ENCODE measurements at regions not wholly inside any gene's neighbourhood (a gene's known extent, or its start where the extent isn't known, plus 50 kb on each side); places are given as distances from the start of the nearest gene placed in this dataset.

DNA sequence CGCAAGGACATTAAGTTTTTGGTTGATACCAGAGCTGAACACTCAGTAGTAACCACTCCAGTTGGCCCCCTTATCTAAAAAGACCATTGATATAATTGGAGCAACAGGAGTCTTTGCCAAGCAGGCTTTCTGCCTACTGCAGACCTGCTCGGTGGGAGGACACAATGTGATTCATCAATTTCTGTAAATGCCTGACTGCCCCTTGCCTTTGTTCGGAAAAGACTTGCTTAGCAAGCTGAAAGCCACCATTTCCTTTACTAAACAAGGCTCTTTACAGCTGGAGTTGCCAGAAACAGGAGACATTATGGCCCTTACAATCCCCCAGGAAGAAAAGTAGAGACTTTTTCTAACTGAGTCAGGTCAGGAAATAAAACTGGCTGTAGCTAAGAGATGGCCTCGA lies 1045.9 kb downstream of the CDY2B start:
- no peaks in the 10 kb centered on the region for H3K79me2 ChIP-seq (ENCODE audit: control insufficient read depth in 1 of 2, insufficient read depth in 2 of 2, low read length in 2 of 2)
- TF ChIP-seq YY1 (IDR thresholded peaks at IDR 0.05; ENCODE audit: low read depth, low read length) (no peak), EZH2 (IDR thresholded peaks at IDR 0.05; ENCODE audit: low read depth, low read length, severe bottlenecking) (no peak), SRF (IDR thresholded peaks at IDR 0.05; ENCODE audit: low read depth, low read length) (no peak), SP1 (IDR thresholded peaks at IDR 0.05; ENCODE audit: low read depth, low read length) (no peak), FOSL1 (IDR thresholded peaks at IDR 0.05; ENCODE audit: insufficient read depth, low read depth, low read length) (no peak), MAFK (IDR thresholded peaks at IDR 0.05; ENCODE audit: low read depth, low read length) (no peak), BACH1 (IDR thresholded peaks at IDR 0.05; ENCODE audit: low read length) (no peak), BCL11A (IDR thresholded peaks at IDR 0.05; ENCODE audit: low read depth in 2 of 2, low read length in 2 of 2) (no peak), RNF2 (IDR thresholded peaks at IDR 0.05; ENCODE audit: borderline replicate concordance, low read depth, low read length, missing control alignments, poor library complexity, severe bottlenecking) (no peak), RXRA (IDR thresholded peaks at IDR 0.05; ENCODE audit: insufficient read depth, low read depth, low read length) (no peak), KDM5A (IDR thresholded peaks at IDR 0.05; ENCODE audit: low read length) (no peak), SIX5 (IDR thresholded peaks at IDR 0.05; ENCODE audit: low read depth, low read length) (no peak), SUZ12 (IDR thresholded peaks at IDR 0.05; ENCODE audit: low read length) (no peak), CHD1 (IDR thresholded peaks at IDR 0.05; ENCODE audit: low read depth, low read length) (no peak)
- TF ChIP-seq, protein P1, sequence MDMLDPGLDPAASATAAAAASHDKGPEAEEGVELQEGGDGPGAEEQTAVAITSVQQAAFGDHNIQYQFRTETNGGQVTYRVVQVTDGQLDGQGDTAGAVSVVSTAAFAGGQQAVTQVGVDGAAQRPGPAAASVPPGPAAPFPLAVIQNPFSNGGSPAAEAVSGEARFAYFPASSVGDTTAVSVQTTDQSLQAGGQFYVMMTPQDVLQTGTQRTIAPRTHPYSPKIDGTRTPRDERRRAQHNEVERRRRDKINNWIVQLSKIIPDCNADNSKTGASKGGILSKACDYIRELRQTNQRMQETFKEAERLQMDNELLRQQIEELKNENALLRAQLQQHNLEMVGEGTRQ (IDR thresholded peaks at IDR 0.05; ENCODE audit: low read length) = no peak

More for the DNA sequence above, 1045.9 kb downstream of the CDY2B start:
- Histone ChIP-seq H2BK15ac (ENCODE audit: low read length) (no peak overlapping the region), H3K4me3 (ENCODE audit: extremely low read depth in 1 of 4, insufficient read depth in 2 of 4, low read depth in 3 of 4, low read length in 4 of 4) (no peak overlapping the region), H2BK20ac (ENCODE audit: low read length) (no peak overlapping the region), H3K79me1 (ENCODE audit: low read depth, low read length) (no peaks in the 10 kb centered on the region), H3K4me2 (ENCODE audit: insufficient read depth in 1 of 2, low read depth in 2 of 2, low read length in 2 of 2) (no peak overlapping the region), H3K4me1 (replicated peaks in 1 of 4; ENCODE audit: control insufficient read depth in 3 of 4, insufficient read depth in 4 of 4, low read length in 3 of 4) (no peaks in the 10 kb centered on the region), H3K4ac (replicated peaks; ENCODE audit: insufficient read length, low read depth, low read length) (no peak overlapping the region), H2BK12ac (ENCODE audit: low read depth, low read length) (no peak overlapping the region), H3K27me3 (replicated peaks in 1 of 4; ENCODE audit: control insufficient read depth in 3 of 4, extremely low read depth in 1 of 4, insufficient read depth in 3 of 4, low read length in 3 of 4) (no peaks in the 10 kb centered on the region), H4K20me1 (replicated peaks in 1 of 2; ENCODE audit: control insufficient read depth in 1 of 2, insufficient read depth in 2 of 2, low read length in 2 of 2) (no peaks in the 10 kb centered on the region), H3K27ac (ENCODE audit: low read depth, low read length) (no peak overlapping the region), H3K23ac (ENCODE audit: insufficient read length) (no peak overlapping the region), H2AK5ac (ENCODE audit: low read depth, low read length) (no peak overlapping the region), H4K8ac (ENCODE audit: extremely low read depth, insufficient read depth, low read length) (no peak overlapping the region), H3K9ac (replicated peaks in 1 of 4; ENCODE audit: extremely low read depth in 1 of 4, low read depth in 3 of 4, low read length in 3 of 4) (no peak overlapping the region), H3K56ac (replicated peaks; ENCODE audit: insufficient read length, low read depth, low read length) (no peak overlapping the region), H3K23me2 (ENCODE audit: low read depth, low read length) (no peaks in the 10 kb centered on the region), H2BK5ac (ENCODE audit: low read depth, low read length) (no peak overlapping the region), H2BK120ac (replicated peaks; ENCODE audit: low read depth, low read length) (no peak overlapping the region), H3K9me3 (ENCODE audit: insufficient read depth in 2 of 2, low read depth in 1 of 2, low read length in 1 of 2) (no peaks in the 10 kb centered on the region), H4K91ac (replicated peaks; ENCODE audit: insufficient read length, low read length) (no peak overlapping the region), H3K18ac (ENCODE audit: extremely low read depth, low read length) (no peak overlapping the region), H3K14ac (ENCODE audit: insufficient read length) (no peak overlapping the region), H4K5ac (ENCODE audit: insufficient read length, low read depth, low read length) (no peak overlapping the region), H2AFZ (ENCODE audit: low read length) (no peak overlapping the region), H3K36me3 (ENCODE audit: control insufficient read depth in 2 of 4, insufficient read depth in 4 of 4, low read length in 3 of 4) (no peaks in the 10 kb centered on the region)
- CTCF ChIA-PET (ENCODE audit: partially characterized antibody) = no interaction called here
- FAIRE-seq = no peak
- no peak for DNase-seq (ENCODE audit: low read depth in 1 of 2, low spot score in 2 of 2)
- 90% methylated on average over 3 of the region's 4 CpGs; no CpG with 5 or more reads in 1 of the 2 experiments for WGBS, 2 experiments (ENCODE audit: extremely low coverage in 1 of 2, insufficient coverage in 1 of 2, insufficient read length in 1 of 2, insufficient replicate concordance in 2 of 2, low coverage in 1 of 2, low lambda C conversion rate in 2 of 2, missing lambda C conversion rate in 1 of 2)
- POLR2A ChIA-PET (ENCODE audit: partially characterized antibody) = no interaction called here
